ENCODE measurements at regions not wholly inside any gene's neighbourhood (a gene's known extent, or its start where the extent isn't known, plus 50 kb on each side); places are given as distances from the start of the nearest gene placed in this dataset.
"Not testable (repeated sequence)": the region's sequence is repeated elsewhere in the genome, so short reads cannot be mapped to it uniquely, and the experiment has no call there.

GRCh38 chr7:94176694-94177200 lies 172.6 kb upstream of the BET1 start:
- no peak for DNase-seq

- no peak for DNase-seq
Observed at GRCh38 chr7:94177441-94177840, 173.3 kb upstream of the BET1 start.

GRCh38 chr7:94178230-94178629 lies 174.1 kb upstream of the BET1 start:
- DNase-seq = peak; percentile 4

- DNase-seq = no peak
Observed at GRCh38 chr7:94179466-94179865, 175.3 kb upstream of the BET1 start.

GRCh38 chr7:94182066-94182465 lies 177.9 kb upstream of the BET1 start:
- no peak for DNase-seq

- no peak for DNase-seq
Observed at GRCh38 chr7:94182721-94183120, 178.6 kb upstream of the BET1 start.

- DNase-seq = no peak
Observed at GRCh38 chr7:94183289-94183749, 179.2 kb upstream of the BET1 start.

- no peak for DNase-seq
Observed at GRCh38 chr7:94183891-94184290, 179.7 kb upstream of the BET1 start.

- no peak for DNase-seq
Observed at GRCh38 chr7:94188350-94188749, 184.2 kb upstream of the BET1 start.

- DNase-seq = no peak
Observed at GRCh38 chr7:94190599-94191061, 186.5 kb upstream of the BET1 start.

- DNase-seq = not testable (repeated sequence)
Observed at GRCh38 chr7:94194426-94194825, 190.3 kb upstream of the BET1 start.

- DNase-seq = no peak
Observed at GRCh38 chr7:94195201-94195600, 191.0 kb upstream of the BET1 start.

- no peak for DNase-seq
Observed at GRCh38 chr7:94195813-94196212, 191.7 kb upstream of the BET1 start.

- DNase-seq = no peak
Observed at GRCh38 chr7:94205529-94205928, 189.2 kb upstream of the COL1A2 start.

GRCh38 chr7:94206295-94206694 lies 188.4 kb upstream of the COL1A2 start:
- DNase-seq = no peak

GRCh38 chr7:94212160-94212559 lies 182.5 kb upstream of the COL1A2 start:
- no peak for DNase-seq

- no peak for DNase-seq
Observed at GRCh38 chr7:94216944-94217461, 177.7 kb upstream of the COL1A2 start.

GRCh38 chr7:94217766-94218165 lies 176.9 kb upstream of the COL1A2 start:
- DNase-seq = no peak

GRCh38 chr7:94222516-94222915 lies 172.2 kb upstream of the COL1A2 start:
- DNase-seq = no peak

GRCh38 chr7:94223375-94224084 lies 171.2 kb upstream of the COL1A2 start:
- DNase-seq = no peak

GRCh38 chr7:94228223-94228622 lies 166.5 kb upstream of the COL1A2 start:
- DNase-seq = no peak

- no peak for DNase-seq
Observed at GRCh38 chr7:94228678-94229077, 166.0 kb upstream of the COL1A2 start.

GRCh38 chr7:94231305-94231704 lies 163.4 kb upstream of the COL1A2 start:
- DNase-seq = no peak

GRCh38 chr7:94236960-94237359 lies 157.7 kb upstream of the COL1A2 start:
- DNase-seq = no peak

GRCh38 chr7:94237417-94237816 lies 157.3 kb upstream of the COL1A2 start:
- DNase-seq = no peak
